ENCODE measurements at regions not wholly inside any gene's neighbourhood (a gene's known extent, or its start where the extent isn't known, plus 50 kb on each side); places are given as distances from the start of the nearest gene placed in this dataset.

GRCh38 chr1:116273042-116273783, 99.8 kb upstream of the ATP1A1 start:
- Histone ChIP-seq H2AFZ (ENCODE audit: low read depth, low read length) (no peak overlapping the region), H2BK120ac (ENCODE audit: low read depth, low read length) (no peak overlapping the region), H3K4me3 (ENCODE audit: insufficient read depth in 1 of 2, low read depth in 1 of 2, low read length in 2 of 2) (no peak overlapping the region), H2BK15ac (ENCODE audit: low read depth, poor library complexity, severe bottlenecking) (no peak overlapping the region), H2AK5ac (ENCODE audit: low read length, severe bottlenecking) (no peak overlapping the region), H3K23ac (ENCODE audit: low read length in 2 of 2) (no peak overlapping the region), H3K4ac (ENCODE audit: low read depth in 1 of 2, low read length in 2 of 2) (no peak overlapping the region), H3K14ac (ENCODE audit: low read length in 2 of 2) (no peak overlapping the region), H4K91ac (ENCODE audit: low read length) (no peak overlapping the region), H3K18ac (ENCODE audit: low read depth in 1 of 2, low read length in 2 of 2) (no peak overlapping the region), H3K27me3 (ENCODE audit: control insufficient read depth in 1 of 2, insufficient read depth in 1 of 2, low read length in 2 of 2) (peaks cover 12 to 25% of the 10 kb centered on the region in 2 experiments), H3K36me3 (ENCODE audit: control insufficient read depth in 1 of 2, insufficient read depth in 2 of 2, low read depth in 1 of 2, low read length in 2 of 2) (no peaks in the 10 kb centered on the region), H4K8ac (ENCODE audit: low read length) (no peak overlapping the region), H3K27ac (ENCODE audit: low read length, poor library complexity, severe bottlenecking) (no peak overlapping the region), H2BK12ac (ENCODE audit: low read length in 2 of 2) (no peak overlapping the region), H3K79me1 (replicated peaks; ENCODE audit: low read length, poor library complexity, severe bottlenecking) (no peaks in the 10 kb centered on the region), H2BK5ac (ENCODE audit: low read depth, low read length, poor library complexity, severe bottlenecking) (no peak overlapping the region), H3K9ac (ENCODE audit: low read length) (no peak overlapping the region), H3K9me3 (ENCODE audit: control insufficient read depth, low read length) (no peaks in the 10 kb centered on the region), H3K4me1 (ENCODE audit: control insufficient read depth, insufficient read depth, low read depth, low read length) (peaks cover 1% of the 10 kb centered on the region), H3K4me2 (ENCODE audit: low read length, poor library complexity, severe bottlenecking) (no peak overlapping the region)
- 85% methylated on average over 7 of the region's 8 CpGs for WGBS
- no peak for DNase-seq

- DNase-seq = no peak
- H3K79me1 ChIP-seq (replicated peaks; ENCODE audit: low read length, poor library complexity, severe bottlenecking) = no peaks in the 10 kb centered on the region
- no peak overlapping the region for H3K4ac ChIP-seq (ENCODE audit: low read depth in 1 of 2, low read length in 2 of 2)
- H2BK15ac ChIP-seq (ENCODE audit: low read depth, poor library complexity, severe bottlenecking) = no peak overlapping the region
- no peak overlapping the region for H3K27ac ChIP-seq (ENCODE audit: low read length, poor library complexity, severe bottlenecking)
- no peak overlapping the region for H4K8ac ChIP-seq (ENCODE audit: low read length)
- no peak overlapping the region for H3K9ac ChIP-seq (ENCODE audit: low read length)
- 95% methylated on average over 7 of the region's 7 CpGs for WGBS
- H3K23ac ChIP-seq (ENCODE audit: low read length in 2 of 2) = no peak overlapping the region
- no peak overlapping the region for H2BK5ac ChIP-seq (ENCODE audit: low read depth, low read length, poor library complexity, severe bottlenecking)
- peaks cover 13 to 36% of the 10 kb centered on the region in 2 experiments for H3K27me3 ChIP-seq (ENCODE audit: control insufficient read depth in 1 of 2, insufficient read depth in 1 of 2, low read length in 2 of 2)
- no peak overlapping the region for H3K18ac ChIP-seq (ENCODE audit: low read depth in 1 of 2, low read length in 2 of 2)
- no peak overlapping the region for H4K91ac ChIP-seq (ENCODE audit: low read length)
- no peak overlapping the region for H2BK12ac ChIP-seq (ENCODE audit: low read length in 2 of 2)
- no peak overlapping the region for H3K4me3 ChIP-seq (ENCODE audit: insufficient read depth in 1 of 2, low read depth in 1 of 2, low read length in 2 of 2)
- no peak overlapping the region for H3K14ac ChIP-seq (ENCODE audit: low read length in 2 of 2)
- no peak overlapping the region for H2AK5ac ChIP-seq (ENCODE audit: low read length, severe bottlenecking)
- no peaks in the 10 kb centered on the region for H3K36me3 ChIP-seq (ENCODE audit: control insufficient read depth in 1 of 2, insufficient read depth in 2 of 2, low read depth in 1 of 2, low read length in 2 of 2)
- no peak overlapping the region for H2BK120ac ChIP-seq (ENCODE audit: low read depth, low read length)
- H3K9me3 ChIP-seq (ENCODE audit: control insufficient read depth, low read length) = no peaks in the 10 kb centered on the region
- H2AFZ ChIP-seq (ENCODE audit: low read depth, low read length) = no peak overlapping the region
- no peak overlapping the region for H3K4me2 ChIP-seq (ENCODE audit: low read length, poor library complexity, severe bottlenecking)
- H3K4me1 ChIP-seq (ENCODE audit: control insufficient read depth, insufficient read depth, low read depth, low read length) = no peaks in the 10 kb centered on the region
Observed at GRCh38 chr1:116276532-116276931, 96.5 kb upstream of the ATP1A1 start.

- Histone ChIP-seq H3K9ac (ENCODE audit: low read length) (no peak overlapping the region), H2BK15ac (ENCODE audit: low read depth, poor library complexity, severe bottlenecking) (no peak overlapping the region), H3K36me3 (ENCODE audit: control insufficient read depth in 1 of 2, insufficient read depth in 2 of 2, low read depth in 1 of 2, low read length in 2 of 2) (no peaks in the 10 kb centered on the region), H3K27ac (ENCODE audit: low read length, poor library complexity, severe bottlenecking) (no peak overlapping the region), H3K4me1 (ENCODE audit: control insufficient read depth, insufficient read depth, low read depth, low read length) (no peaks in the 10 kb centered on the region), H3K27me3 (ENCODE audit: control insufficient read depth in 1 of 2, insufficient read depth in 1 of 2, low read length in 2 of 2) (peaks cover 13 to 30% of the 10 kb centered on the region in 2 experiments), H4K91ac (ENCODE audit: low read length) (no peak overlapping the region), H2BK12ac (ENCODE audit: low read length in 2 of 2) (no peak overlapping the region), H3K4ac (ENCODE audit: low read depth in 1 of 2, low read length in 2 of 2) (no peak overlapping the region), H3K4me2 (ENCODE audit: low read length, poor library complexity, severe bottlenecking) (no peak overlapping the region), H2BK120ac (ENCODE audit: low read depth, low read length) (no peak overlapping the region), H3K4me3 (ENCODE audit: insufficient read depth in 1 of 2, low read depth in 1 of 2, low read length in 2 of 2) (no peak overlapping the region), H3K14ac (ENCODE audit: low read length in 2 of 2) (no peak overlapping the region), H2AFZ (ENCODE audit: low read depth, low read length) (no peak overlapping the region), H2AK5ac (ENCODE audit: low read length, severe bottlenecking) (no peak overlapping the region), H2BK5ac (ENCODE audit: low read depth, low read length, poor library complexity, severe bottlenecking) (no peak overlapping the region), H3K9me3 (ENCODE audit: control insufficient read depth, low read length) (no peaks in the 10 kb centered on the region), H4K8ac (ENCODE audit: low read length) (no peak overlapping the region), H3K79me1 (replicated peaks; ENCODE audit: low read length, poor library complexity, severe bottlenecking) (no peaks in the 10 kb centered on the region), H3K18ac (ENCODE audit: low read depth in 1 of 2, low read length in 2 of 2) (no peak overlapping the region), H3K23ac (ENCODE audit: low read length in 2 of 2) (no peak overlapping the region)
- 79% methylated on average over 5 of the region's 6 CpGs for WGBS
- DNase-seq = no peak
Observed at GRCh38 chr1:116277840-116278540, 95.1 kb upstream of the ATP1A1 start.

- no peak overlapping the region for H3K4me2 ChIP-seq (ENCODE audit: low read length, poor library complexity, severe bottlenecking)
- H3K36me3 ChIP-seq (ENCODE audit: control insufficient read depth in 1 of 2, insufficient read depth in 2 of 2, low read depth in 1 of 2, low read length in 2 of 2) = no peaks in the 10 kb centered on the region
- no peak overlapping the region for H2AFZ ChIP-seq (ENCODE audit: low read depth, low read length)
- no peaks in the 10 kb centered on the region for H3K9me3 ChIP-seq (ENCODE audit: control insufficient read depth, low read length)
- no peak overlapping the region for H3K23ac ChIP-seq (ENCODE audit: low read length in 2 of 2)
- DNase-seq = no peak
- no peak overlapping the region for H2AK5ac ChIP-seq (ENCODE audit: low read length, severe bottlenecking)
- no peaks in the 10 kb centered on the region for H3K4me1 ChIP-seq (ENCODE audit: control insufficient read depth, insufficient read depth, low read depth, low read length)
- no peak overlapping the region for H3K18ac ChIP-seq (ENCODE audit: low read depth in 1 of 2, low read length in 2 of 2)
- H2BK5ac ChIP-seq (ENCODE audit: low read depth, low read length, poor library complexity, severe bottlenecking) = no peak overlapping the region
- H4K8ac ChIP-seq (ENCODE audit: low read length) = no peak overlapping the region
- H2BK12ac ChIP-seq (ENCODE audit: low read length in 2 of 2) = no peak overlapping the region
- H2BK15ac ChIP-seq (ENCODE audit: low read depth, poor library complexity, severe bottlenecking) = no peak overlapping the region
- H2BK120ac ChIP-seq (ENCODE audit: low read depth, low read length) = no peak overlapping the region
- no peak overlapping the region for H3K4me3 ChIP-seq (ENCODE audit: insufficient read depth in 1 of 2, low read depth in 1 of 2, low read length in 2 of 2)
- H3K4ac ChIP-seq (ENCODE audit: low read depth in 1 of 2, low read length in 2 of 2) = no peak overlapping the region
- no peak overlapping the region for H3K9ac ChIP-seq (ENCODE audit: low read length)
- H4K91ac ChIP-seq (ENCODE audit: low read length) = no peak overlapping the region
- WGBS = 92% methylated on average over 6 of the region's 6 CpGs
- H3K27ac ChIP-seq (ENCODE audit: low read length, poor library complexity, severe bottlenecking) = no peak overlapping the region
- H3K14ac ChIP-seq (ENCODE audit: low read length in 2 of 2) = no peak overlapping the region
- no peaks in the 10 kb centered on the region for H3K79me1 ChIP-seq (replicated peaks; ENCODE audit: low read length, poor library complexity, severe bottlenecking)
- peaks cover 13 to 30% of the 10 kb centered on the region in 2 experiments for H3K27me3 ChIP-seq (ENCODE audit: control insufficient read depth in 1 of 2, insufficient read depth in 1 of 2, low read length in 2 of 2)
Observed at GRCh38 chr1:116278541-116278866, 94.5 kb upstream of the ATP1A1 start.

Data from mesenchymal stem cell (in vitro differentiated cells and primary cell).